ENCODE measurements at regions not wholly inside any gene's neighbourhood (a gene's known extent, or its start where the extent isn't known, plus 50 kb on each side); places are given as distances from the start of the nearest gene placed in this dataset.

DNA sequence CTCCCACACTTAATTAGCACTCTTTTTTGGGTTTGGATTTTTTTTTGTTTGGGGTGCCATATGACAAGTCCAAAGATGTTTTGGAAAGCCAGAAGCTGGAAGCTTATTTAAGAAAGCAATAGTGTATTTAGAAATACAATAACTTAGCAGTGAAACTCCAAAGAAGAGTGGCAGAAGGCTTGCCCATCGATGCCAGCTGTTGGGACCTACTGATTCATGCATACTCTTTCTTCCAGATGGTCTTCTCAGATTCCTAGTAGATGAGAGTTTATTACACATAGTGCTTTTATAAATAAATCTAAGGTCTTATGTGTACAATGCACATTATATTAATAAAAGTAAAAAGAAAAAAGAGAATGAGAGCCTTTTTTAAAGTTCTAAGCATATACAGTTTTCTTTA, 374.6 kb downstream of the OSTF1 start:
- peaks cover 31 to 33% of the 10 kb centered on the region in 2 experiments for H3K4me1 Mint-ChIP-seq
- TF ChIP-seq, protein P1, sequence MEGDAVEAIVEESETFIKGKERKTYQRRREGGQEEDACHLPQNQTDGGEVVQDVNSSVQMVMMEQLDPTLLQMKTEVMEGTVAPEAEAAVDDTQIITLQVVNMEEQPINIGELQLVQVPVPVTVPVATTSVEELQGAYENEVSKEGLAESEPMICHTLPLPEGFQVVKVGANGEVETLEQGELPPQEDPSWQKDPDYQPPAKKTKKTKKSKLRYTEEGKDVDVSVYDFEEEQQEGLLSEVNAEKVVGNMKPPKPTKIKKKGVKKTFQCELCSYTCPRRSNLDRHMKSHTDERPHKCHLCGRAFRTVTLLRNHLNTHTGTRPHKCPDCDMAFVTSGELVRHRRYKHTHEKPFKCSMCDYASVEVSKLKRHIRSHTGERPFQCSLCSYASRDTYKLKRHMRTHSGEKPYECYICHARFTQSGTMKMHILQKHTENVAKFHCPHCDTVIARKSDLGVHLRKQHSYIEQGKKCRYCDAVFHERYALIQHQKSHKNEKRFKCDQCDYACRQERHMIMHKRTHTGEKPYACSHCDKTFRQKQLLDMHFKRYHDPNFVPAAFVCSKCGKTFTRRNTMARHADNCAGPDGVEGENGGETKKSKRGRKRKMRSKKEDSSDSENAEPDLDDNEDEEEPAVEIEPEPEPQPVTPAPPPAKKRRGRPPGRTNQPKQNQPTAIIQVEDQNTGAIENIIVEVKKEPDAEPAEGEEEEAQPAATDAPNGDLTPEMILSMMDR (conservative IDR thresholded peaks at IDR 0.05): no peak
- no peak overlapping the region for H3K4me3 Mint-ChIP-seq
- H4K20me1 ChIP-seq (ENCODE audit: control insufficient read depth, insufficient read depth, insufficient read length): no peaks in the 10 kb centered on the region
- no peak overlapping the region for H3K27ac ChIP-seq (ENCODE audit: insufficient read length, low read depth, low read length)
- H3K14ac ChIP-seq (ENCODE audit: insufficient read depth, low read length): no peak overlapping the region
- no peak overlapping the region for H3T11ph ChIP-seq (ENCODE audit: low read length)
- no peaks in the 10 kb centered on the region for H3K23me2 ChIP-seq (ENCODE audit: insufficient read length, low read depth, low read length, poor library complexity, severe bottlenecking)
- no peaks in the 10 kb centered on the region; a peak in 1 of 7 replicates for H3K36me3 Mint-ChIP-seq (ENCODE audit: insufficient read depth in 1 of 3, low read depth in 3 of 3)
- H2BK12ac ChIP-seq (ENCODE audit: insufficient read length, low read depth, low read length): no peak overlapping the region
- H2AFZ ChIP-seq (ENCODE audit: low read length): no peak overlapping the region
- H3K9me3 Mint-ChIP-seq: no peaks in the 10 kb centered on the region; a peak in 1 of 5 replicates
- no peaks in the 10 kb centered on the region for H3K79me2 ChIP-seq (ENCODE audit: insufficient read depth, low read length)
- H2BK15ac ChIP-seq (ENCODE audit: low read depth, low read length): no peak overlapping the region
- no peak overlapping the region for H4K5ac ChIP-seq (ENCODE audit: insufficient read length, low read depth, low read length)
- no peak overlapping the region for H3K27ac Mint-ChIP-seq
- H3K79me1 ChIP-seq (ENCODE audit: insufficient read depth, low read depth, low read length, poor library complexity, severe bottlenecking): no peaks in the 10 kb centered on the region
- no peak overlapping the region for H2AK5ac ChIP-seq (ENCODE audit: insufficient read length, low read length)
- no peaks in the 10 kb centered on the region for H3K27me3 ChIP-seq (ENCODE audit: insufficient read depth, low read length)
- no peak overlapping the region for H2BK120ac ChIP-seq (ENCODE audit: low read depth, low read length, poor library complexity, severe bottlenecking)
- no peak overlapping the region for H3K56ac ChIP-seq (ENCODE audit: insufficient read length, low read depth, low read length)
- no peak for DNase-seq
- no peak overlapping the region for H3K23ac ChIP-seq (ENCODE audit: insufficient read length, low read depth, low read length)
- H3K4me1 ChIP-seq (ENCODE audit: insufficient read depth, low read length): no peaks in the 10 kb centered on the region
- H3K27me3 Mint-ChIP-seq (ENCODE audit: low read depth): peaks cover 1% of the 10 kb centered on the region; the same call in 1 of the 2 replicates
- H3K9ac ChIP-seq (ENCODE audit: extremely low read depth, insufficient read length, low read length): no peak overlapping the region
- H3K18ac ChIP-seq (ENCODE audit: insufficient read length, low read depth, low read length): no peak overlapping the region
- no peak overlapping the region for H3K4me2 ChIP-seq (ENCODE audit: insufficient read depth, insufficient read length, low read length)
- H3K4ac ChIP-seq (ENCODE audit: low read depth, low read length): no peak overlapping the region
- H2BK20ac ChIP-seq (ENCODE audit: low read depth, low read length, poor library complexity, severe bottlenecking): no peak overlapping the region
- WGBS (ENCODE audit: extremely low coverage, insufficient read length, low lambda C conversion rate): no CpG with 5 or more reads among the region's 1 CpG
- H4K91ac ChIP-seq (ENCODE audit: insufficient read length, low read depth, low read length): no peak overlapping the region
- H2BK5ac ChIP-seq (ENCODE audit: insufficient read length, low read length): no peak overlapping the region
- no peak overlapping the region for H4K8ac ChIP-seq (replicated peaks; ENCODE audit: insufficient read length, low read depth, low read length)
- H3K9me3 ChIP-seq (ENCODE audit: control insufficient read depth, low read depth, low read length): no peaks in the 10 kb centered on the region

Measured in H9 (cell line).